ENCODE measurements at regions not wholly inside any gene's neighbourhood (a gene's known extent, or its start where the extent isn't known, plus 50 kb on each side); places are given as distances from the start of the nearest gene placed in this dataset.

- no peaks in the 10 kb centered on the region for H3K4me1 ChIP-seq (ENCODE audit: insufficient read depth, low read length, severe bottlenecking)
- no peaks in the 10 kb centered on the region for H3K36me3 ChIP-seq (ENCODE audit: insufficient read depth, low read length)
- no peak overlapping the region for H2AFZ ChIP-seq (ENCODE audit: low read length)
- H3K9me2 ChIP-seq (ENCODE audit: low read depth, low read length) = no peaks in the 10 kb centered on the region
- no peak overlapping the region for H3K27ac ChIP-seq (ENCODE audit: low read depth, low read length, poor library complexity, severe bottlenecking)
- H3F3A ChIP-seq (ENCODE audit: insufficient read depth, low read length) = no peaks in the 10 kb centered on the region
- H3K9me3 ChIP-seq (ENCODE audit: low read length) = no peaks in the 10 kb centered on the region
- no peaks in the 10 kb centered on the region for H3K79me2 ChIP-seq (ENCODE audit: insufficient read depth, low read length)
- no peaks in the 10 kb centered on the region for H4K20me1 ChIP-seq (ENCODE audit: insufficient read depth, low read length)
- no peaks in the 10 kb centered on the region for H3K27me3 ChIP-seq (ENCODE audit: insufficient read depth, low read length)
- H3K4me3 ChIP-seq (ENCODE audit: low read depth, low read length, poor library complexity, severe bottlenecking) = no peak overlapping the region
- H3K4me2 ChIP-seq (ENCODE audit: low read length) = no peak overlapping the region
- H3K9ac ChIP-seq (ENCODE audit: low read length) = no peak overlapping the region
- TF ChIP-seq, protein P1, sequence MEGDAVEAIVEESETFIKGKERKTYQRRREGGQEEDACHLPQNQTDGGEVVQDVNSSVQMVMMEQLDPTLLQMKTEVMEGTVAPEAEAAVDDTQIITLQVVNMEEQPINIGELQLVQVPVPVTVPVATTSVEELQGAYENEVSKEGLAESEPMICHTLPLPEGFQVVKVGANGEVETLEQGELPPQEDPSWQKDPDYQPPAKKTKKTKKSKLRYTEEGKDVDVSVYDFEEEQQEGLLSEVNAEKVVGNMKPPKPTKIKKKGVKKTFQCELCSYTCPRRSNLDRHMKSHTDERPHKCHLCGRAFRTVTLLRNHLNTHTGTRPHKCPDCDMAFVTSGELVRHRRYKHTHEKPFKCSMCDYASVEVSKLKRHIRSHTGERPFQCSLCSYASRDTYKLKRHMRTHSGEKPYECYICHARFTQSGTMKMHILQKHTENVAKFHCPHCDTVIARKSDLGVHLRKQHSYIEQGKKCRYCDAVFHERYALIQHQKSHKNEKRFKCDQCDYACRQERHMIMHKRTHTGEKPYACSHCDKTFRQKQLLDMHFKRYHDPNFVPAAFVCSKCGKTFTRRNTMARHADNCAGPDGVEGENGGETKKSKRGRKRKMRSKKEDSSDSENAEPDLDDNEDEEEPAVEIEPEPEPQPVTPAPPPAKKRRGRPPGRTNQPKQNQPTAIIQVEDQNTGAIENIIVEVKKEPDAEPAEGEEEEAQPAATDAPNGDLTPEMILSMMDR (IDR thresholded peaks at IDR 0.05; ENCODE audit: low read length) = no peak
- no peak for TF ChIP-seq EZH2 (IDR thresholded peaks at IDR 0.05; ENCODE audit: borderline replicate concordance, low read length)
These were observed 229.7 kb downstream of the EPHA4 start for GRCh38 chr2:221342388-221342787.

GRCh38 chr2:221343524-221343923 lies 228.6 kb downstream of the EPHA4 start:
- H3K9me3 ChIP-seq (ENCODE audit: low read length) = no peaks in the 10 kb centered on the region

DNA sequence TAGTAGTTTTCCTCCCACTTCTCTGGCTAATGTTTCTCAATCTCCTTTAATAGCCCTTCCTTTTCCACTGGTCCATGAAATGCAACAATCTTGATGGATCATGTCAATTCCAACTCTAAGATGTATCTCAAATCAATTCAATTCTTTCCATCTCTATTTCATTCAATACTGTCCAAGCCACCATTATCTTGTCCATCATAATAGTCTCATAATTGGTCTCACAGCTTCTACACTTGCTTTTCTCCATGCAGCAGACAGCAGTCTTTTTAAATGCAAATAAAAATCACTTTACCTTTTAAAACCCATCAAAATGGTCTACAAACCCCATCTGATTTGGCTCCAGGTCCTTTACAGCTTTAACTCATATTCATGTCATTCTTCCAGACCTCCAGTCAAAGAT lies 226.6 kb downstream of the EPHA4 start:
- H3F3A ChIP-seq (ENCODE audit: insufficient read depth, low read length) = no peaks in the 10 kb centered on the region
- no peaks in the 10 kb centered on the region for H3K36me3 ChIP-seq (ENCODE audit: insufficient read depth, low read length)
- H3K79me2 ChIP-seq (ENCODE audit: insufficient read depth, low read length) = no peaks in the 10 kb centered on the region
- H3K9me2 ChIP-seq (ENCODE audit: low read depth, low read length) = no peaks in the 10 kb centered on the region
- no peaks in the 10 kb centered on the region for H3K4me1 ChIP-seq (ENCODE audit: insufficient read depth, low read length, severe bottlenecking)
- no peak overlapping the region for H2AFZ ChIP-seq (ENCODE audit: low read length)
- H3K27ac ChIP-seq (ENCODE audit: low read depth, low read length, poor library complexity, severe bottlenecking) = no peak overlapping the region
- H3K4me2 ChIP-seq (ENCODE audit: low read length) = no peak overlapping the region
- TF ChIP-seq, protein P1 (IDR thresholded peaks at IDR 0.05; ENCODE audit: low read length) = no peak
- TF ChIP-seq EZH2 (IDR thresholded peaks at IDR 0.05; ENCODE audit: borderline replicate concordance, low read length) = no peak
- H4K20me1 ChIP-seq (ENCODE audit: insufficient read depth, low read length) = no peaks in the 10 kb centered on the region
- H3K9ac ChIP-seq (ENCODE audit: low read length) = no peak overlapping the region
- no peaks in the 10 kb centered on the region for H3K9me3 ChIP-seq (ENCODE audit: low read length)
- H3K4me3 ChIP-seq (ENCODE audit: low read depth, low read length, poor library complexity, severe bottlenecking) = no peak overlapping the region
- no peaks in the 10 kb centered on the region for H3K27me3 ChIP-seq (ENCODE audit: insufficient read depth, low read length)

More at GRCh38 chr2:221343524-221343923, 228.6 kb downstream of the EPHA4 start:
- no peak overlapping the region for H2AFZ ChIP-seq (ENCODE audit: low read length)
- no peaks in the 10 kb centered on the region for H3K27me3 ChIP-seq (ENCODE audit: insufficient read depth, low read length)
- H3F3A ChIP-seq (ENCODE audit: insufficient read depth, low read length) = no peaks in the 10 kb centered on the region
- no peak overlapping the region for H3K27ac ChIP-seq (ENCODE audit: low read depth, low read length, poor library complexity, severe bottlenecking)
- H3K9me2 ChIP-seq (ENCODE audit: low read depth, low read length) = no peaks in the 10 kb centered on the region
- no peak for TF ChIP-seq EZH2 (IDR thresholded peaks at IDR 0.05; ENCODE audit: borderline replicate concordance, low read length)
- TF ChIP-seq, protein P1 (IDR thresholded peaks at IDR 0.05; ENCODE audit: low read length) = no peak
- H3K9ac ChIP-seq (ENCODE audit: low read length) = no peak overlapping the region
- H3K4me3 ChIP-seq (ENCODE audit: low read depth, low read length, poor library complexity, severe bottlenecking) = no peak overlapping the region
- H3K79me2 ChIP-seq (ENCODE audit: insufficient read depth, low read length) = no peaks in the 10 kb centered on the region
- H3K4me1 ChIP-seq (ENCODE audit: insufficient read depth, low read length, severe bottlenecking) = no peaks in the 10 kb centered on the region
- H4K20me1 ChIP-seq (ENCODE audit: insufficient read depth, low read length) = no peaks in the 10 kb centered on the region
- no peak overlapping the region for H3K4me2 ChIP-seq (ENCODE audit: low read length)
- H3K36me3 ChIP-seq (ENCODE audit: insufficient read depth, low read length) = no peaks in the 10 kb centered on the region

Measured in OCI-LY1 (cell line).